Heart left ventricle (tissue), 16 donors: ENCODE measurements at regions not wholly inside any gene's neighbourhood (a gene's known extent, or its start where the extent isn't known, plus 50 kb on each side); places are given as distances from the start of the nearest gene placed in this dataset.

Experiments used
- ATAC-seq, 4 donors: fragments of 200-7000 bp; cut with Tn5 transposase; one replicate each; pipeline ENCODE4 v1.9.1; 2020 to 2022; ENCODE audit warnings: moderate library complexity in 4 of 4, mild to moderate bottlenecking in 3 of 4, moderate number of reproducible peaks in 1 of 4
- DNase-seq, 5 donors: peaks; one replicate each; pipeline ENCODE4 v3.0.0-alpha.2; 2020
- H3K27ac ChIP-seq, 12 donors: fragments of 200-600 bp; sonication (generic) in 4 of 12; one replicate each; pipeline versions ENCODE4 v1.5.0 to v1.8.0; 2016 to 2022; ENCODE audit warnings: mild to moderate bottlenecking in 2 of 12
- H3K27me3 ChIP-seq, 9 donors: fragments of 200-600 bp; sonication (generic) in 2 of 9; one replicate each; pipeline versions ENCODE4 v1.5.1 to v1.8.0; 2016 to 2022; ENCODE audit warnings: mild to moderate bottlenecking in 3 of 9
- H3K36me3 ChIP-seq, 9 donors: fragments of 200-600 bp; sonication (generic) in 2 of 9; one replicate each; pipeline versions ENCODE4 v1.5.0 to v1.8.0; 2018 to 2022; ENCODE audit warnings: mild to moderate bottlenecking in 2 of 9
- H3K4me1 ChIP-seq, 12 donors: fragments of 200-600 bp; sonication (generic) in 4 of 12; one replicate each; pipeline versions ENCODE4 v1.5.0 to v1.8.0; 2016 to 2022; ENCODE audit warnings: mild to moderate bottlenecking in 3 of 12
- H3K4me3 ChIP-seq, 12 donors: fragments of 200-600 bp; sonication (generic) in 4 of 12; one replicate each; pipeline versions ENCODE4 v1.5.0 to v1.8.0; 2017 to 2022; ENCODE audit warnings: mild to moderate bottlenecking in 9 of 12, moderate library complexity in 4 of 12
- H3K9me3 ChIP-seq, 12 donors: fragments of 200-600 bp; sonication (generic) in 4 of 12; one replicate each; pipeline versions ENCODE4 v1.5.0 to v1.8.0; 2016 to 2022; ENCODE audit warnings: mild to moderate bottlenecking in 1 of 12
- POLR2A ChIP-seq, 2 donors: fragments of 450-650 bp; IDR thresholded peaks; one replicate each; pipeline ENCODE4 v1.6.1; 2017; ENCODE audit warnings: antibody characterized with exemption in 2 of 2, mild to moderate bottlenecking in 2 of 2, moderate library complexity in 2 of 2
- WGBS, 4 donors: extraction: QIAGEN DNeasy Blood & Tissue Kit in 2 of 4; methylation state at CpG; one replicate each; pipeline versions ENCODE4 v1.1.5 to v1.1.7; 2013 to 2018; 5-methylcytosine and 5-hydroxymethylcytosine counted together
- intact Hi-C, 10 donors: fragments of 100-400 bp; cut with DNase I; formaldehyde crosslinking; loops; one replicate each; pipeline versions ENCODE4 v1.11.1 to v1.14.2; 2022
- TF ChIP-seq, protein P1 (sequence below), 12 donors: fragments of 200-600 bp; sonication (generic) in 4 of 12; IDR thresholded peaks; one replicate each; pipeline versions ENCODE4 v1.5.0 to v1.8.0; 2018 to 2022; ENCODE audit warnings: antibody characterized with exemption in 12 of 12, mild to moderate bottlenecking in 5 of 12
- donor health status: ischemic (EF 13 %, LVEDD 7.1; RV severe dilation, severe dysfunction).
- donor health status: healthy with polysubstance abuse.
- donor health status: DM: no; HTN: yes; CAD: no.
- donor health status: DM: no; HTN: no; CAD: no.
- donor health status: ischemic (EF 25% LVEDD 6.9; RV normal size, moderate dysfunction).
- donor health status: ischemic (EF 25% LVEDD 5.7; RV mildly dilated, moderate dysfunction).
- donor health status: healthy.
- donor health status: DM: yes; HTN: yes; CAD: no.
- donor health status: ischemic (EF 35%, LVEDD 5.7; RV mildly dilated, moderate dysfunction).
- donor health status: nonischemic (EF 11% LVEDD 7.7; RV severe dilation, severe dysfunction).
- donor health status: DM: yes; HTN: yes; CAD: no.
- donor health status: PGD.
- donor health status: ischemic (EF 29% LVEDD 5.4; RV normal size, mild dysfunction).
- donor health status: nonischemic (EF 23%, LVEDD 6.1; RV moderate dilation, normal function).

DNA sequence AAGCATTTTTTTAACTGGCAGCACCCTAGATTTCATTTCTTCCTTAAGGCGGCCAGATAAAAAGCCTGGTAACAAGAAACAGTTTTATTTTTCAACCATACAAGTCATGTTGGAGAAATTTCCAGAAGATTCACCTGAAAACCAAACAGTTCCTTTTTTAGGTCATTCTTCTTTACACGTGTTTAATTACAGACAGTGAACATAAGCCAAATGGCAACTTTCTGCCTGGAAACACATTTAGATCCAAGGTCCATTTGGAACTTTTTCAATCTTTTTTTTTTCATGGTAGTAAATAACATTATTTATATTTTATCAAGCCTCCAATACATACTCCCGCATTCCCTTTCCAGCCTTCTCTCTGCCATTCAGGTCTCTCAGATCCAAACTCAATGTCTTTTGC lies 886.1 kb upstream of the MIR17HG start:
- H3K27me3 ChIP-seq: no peaks in the 10 kb centered on the region
- no peaks in the 10 kb centered on the region for H3K9me3 ChIP-seq
- intact Hi-C loops: no loop called here
- H3K4me1 ChIP-seq: no peaks in the 10 kb centered on the region
- DNase-seq: no peak
- TF ChIP-seq POLR2A (IDR thresholded peaks at IDR 0.05): no peak
- WGBS, 4 donors: 77 to 89% (median 83%) methylated on average over 3 of the region's 3 CpGs
- no peak for ATAC-seq
- no peak overlapping the region for H3K4me3 ChIP-seq
- no peak overlapping the region for H3K27ac ChIP-seq
- H3K36me3 ChIP-seq: no peaks in the 10 kb centered on the region

DNA sequence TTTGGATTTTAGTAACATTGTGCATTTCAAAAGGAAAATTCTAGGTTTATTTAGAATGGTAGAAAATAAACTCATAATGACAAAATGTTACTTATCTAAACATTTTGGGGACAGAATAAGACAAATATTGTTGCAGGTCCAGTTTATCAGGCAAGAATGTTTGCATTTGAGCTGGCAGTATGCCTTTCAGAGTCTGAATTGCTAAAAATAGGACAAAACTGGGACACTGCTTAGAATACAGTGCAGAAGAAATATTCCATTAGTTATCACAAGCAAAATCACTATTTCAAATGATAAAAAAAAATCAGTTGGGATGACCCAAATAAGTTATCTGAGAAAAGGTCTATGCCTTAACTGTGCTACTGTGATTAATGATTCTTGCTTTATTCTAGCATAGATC lies 870.3 kb upstream of the MIR17HG start:
- intact Hi-C loops: no loop called here
- H3K4me1 ChIP-seq: peaks cover 0 to 8% (median 0%) of the 10 kb centered on the region in 12 donors
- H3K4me3 ChIP-seq: no peak overlapping the region
- no peaks in the 10 kb centered on the region for H3K36me3 ChIP-seq
- DNase-seq (no peak), ATAC-seq (no peak)
- H3K9me3 ChIP-seq: peaks cover 0 to 15% (median 2%) of the 10 kb centered on the region in 12 donors
- no peak overlapping the region for H3K27ac ChIP-seq
- no peaks in the 10 kb centered on the region for H3K27me3 ChIP-seq
- no peak for TF ChIP-seq POLR2A (IDR thresholded peaks at IDR 0.05)
- TF ChIP-seq, protein P1, sequence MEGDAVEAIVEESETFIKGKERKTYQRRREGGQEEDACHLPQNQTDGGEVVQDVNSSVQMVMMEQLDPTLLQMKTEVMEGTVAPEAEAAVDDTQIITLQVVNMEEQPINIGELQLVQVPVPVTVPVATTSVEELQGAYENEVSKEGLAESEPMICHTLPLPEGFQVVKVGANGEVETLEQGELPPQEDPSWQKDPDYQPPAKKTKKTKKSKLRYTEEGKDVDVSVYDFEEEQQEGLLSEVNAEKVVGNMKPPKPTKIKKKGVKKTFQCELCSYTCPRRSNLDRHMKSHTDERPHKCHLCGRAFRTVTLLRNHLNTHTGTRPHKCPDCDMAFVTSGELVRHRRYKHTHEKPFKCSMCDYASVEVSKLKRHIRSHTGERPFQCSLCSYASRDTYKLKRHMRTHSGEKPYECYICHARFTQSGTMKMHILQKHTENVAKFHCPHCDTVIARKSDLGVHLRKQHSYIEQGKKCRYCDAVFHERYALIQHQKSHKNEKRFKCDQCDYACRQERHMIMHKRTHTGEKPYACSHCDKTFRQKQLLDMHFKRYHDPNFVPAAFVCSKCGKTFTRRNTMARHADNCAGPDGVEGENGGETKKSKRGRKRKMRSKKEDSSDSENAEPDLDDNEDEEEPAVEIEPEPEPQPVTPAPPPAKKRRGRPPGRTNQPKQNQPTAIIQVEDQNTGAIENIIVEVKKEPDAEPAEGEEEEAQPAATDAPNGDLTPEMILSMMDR (IDR thresholded peaks at IDR 0.05): no peak

DNA sequence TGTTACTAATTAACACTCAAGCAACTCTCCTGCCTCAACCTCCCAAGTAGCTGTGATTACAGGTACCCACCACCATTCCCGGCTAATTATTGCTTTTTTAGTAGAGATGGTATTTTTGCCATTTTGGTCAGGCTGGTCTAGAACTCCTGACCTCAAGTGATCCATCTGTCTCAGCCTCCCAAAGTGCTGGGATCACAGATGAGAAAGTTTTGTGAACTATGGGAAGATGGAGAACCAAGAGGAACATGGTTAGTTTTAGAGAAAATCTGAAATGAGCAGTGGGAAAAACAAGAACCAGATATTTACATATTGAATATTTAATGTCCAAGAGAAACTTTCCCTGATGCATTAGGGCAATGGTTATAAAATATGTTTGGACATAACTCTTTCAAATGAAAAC lies 863.6 kb upstream of the MIR17HG start:
- 77 to 84% (median 79%) methylated on average over 1 of the region's 1 CpG for WGBS, 4 donors

DNA sequence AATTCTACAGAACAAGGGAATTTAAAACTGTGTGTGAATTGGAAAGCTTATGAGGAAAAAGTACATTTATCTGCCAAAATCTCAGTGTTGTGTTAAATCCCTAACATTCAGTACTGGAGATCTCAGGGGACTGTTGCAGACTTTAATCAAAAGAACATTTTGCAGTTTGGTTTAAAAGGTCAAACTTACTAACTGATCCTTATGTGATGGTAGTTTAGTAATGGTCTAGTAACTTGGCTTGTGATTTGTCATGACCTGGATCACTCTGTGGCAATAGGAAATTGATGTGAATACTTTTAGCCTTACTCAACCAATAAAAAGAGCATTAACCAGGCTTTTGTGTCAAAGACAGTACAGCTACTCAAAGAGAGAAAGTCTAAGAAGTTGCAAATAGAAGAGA lies 862.1 kb upstream of the MIR17HG start:
- intact Hi-C loops: no loop called here
- H3K4me1 ChIP-seq: peaks cover 0 to 4% (median 0%) of the 10 kb centered on the region in 12 donors
- H3K9me3 ChIP-seq: peaks cover 0 to 2% (median 0%) of the 10 kb centered on the region in 12 donors
- H3K4me3 ChIP-seq: no peak overlapping the region
- DNase-seq (no peak), ATAC-seq (peak in 1 of 4 donors; percentile 69)
- TF ChIP-seq POLR2A (IDR thresholded peaks at IDR 0.05): no peak
- TF ChIP-seq, protein P1 (IDR thresholded peaks at IDR 0.05): no peak
- H3K27me3 ChIP-seq: no peaks in the 10 kb centered on the region
- no peak overlapping the region for H3K27ac ChIP-seq
- no peaks in the 10 kb centered on the region for H3K36me3 ChIP-seq

More for the DNA sequence above, 863.6 kb upstream of the MIR17HG start:
- Histone ChIP-seq H3K27ac (no peak overlapping the region), H3K9me3 (peaks cover 0 to 6% (median 0%) of the 10 kb centered on the region in 12 donors), H3K4me3 (no peak overlapping the region), H3K36me3 (no peaks in the 10 kb centered on the region), H3K27me3 (no peaks in the 10 kb centered on the region), H3K4me1 (peaks cover 0 to 4% (median 0%) of the 10 kb centered on the region in 12 donors)
- ATAC-seq (no peak), DNase-seq (no peak)
- intact Hi-C loops: no loop called here
- TF ChIP-seq, protein P1 (IDR thresholded peaks at IDR 0.05): no peak
- no peak for TF ChIP-seq POLR2A (IDR thresholded peaks at IDR 0.05)

DNA sequence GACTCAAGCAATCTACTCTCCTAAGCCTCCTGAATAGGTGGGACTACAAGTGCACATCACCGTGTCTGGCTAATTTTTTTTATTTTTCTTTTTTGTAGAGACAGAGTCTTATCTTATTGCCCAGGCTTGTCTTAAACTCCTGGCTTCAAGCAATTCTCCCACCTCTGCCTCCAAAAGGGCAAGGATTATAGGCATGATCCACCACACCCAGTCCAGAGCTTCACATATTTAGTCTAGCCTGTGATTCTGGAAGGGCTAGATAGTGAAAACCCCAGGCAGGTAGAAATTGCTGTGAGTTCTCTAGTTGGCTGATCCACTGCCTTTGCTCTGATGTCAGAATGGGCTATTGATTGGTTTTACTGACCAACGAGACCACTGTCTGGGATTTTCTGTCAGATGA lies 854.6 kb upstream of the MIR17HG start:
- no peak overlapping the region for H3K4me3 ChIP-seq

More for the DNA sequence above, 854.6 kb upstream of the MIR17HG start:
- no peaks in the 10 kb centered on the region for H3K27me3 ChIP-seq
- WGBS, 4 donors: 79 to 89% (median 83%) methylated on average over 2 of the region's 2 CpGs
- ATAC-seq: no peak
- TF ChIP-seq, protein P1 (IDR thresholded peaks at IDR 0.05): no peak
- TF ChIP-seq POLR2A (IDR thresholded peaks at IDR 0.05): no peak
- H3K9me3 ChIP-seq: peaks cover 0 to 27% (median 16%) of the 10 kb centered on the region in 12 donors
- intact Hi-C loops: no loop called here
- DNase-seq: no peak
- H3K4me1 ChIP-seq: peaks cover 0 to under 1% (median 0%) of the 10 kb centered on the region in 12 donors
- H3K36me3 ChIP-seq: no peaks in the 10 kb centered on the region
- no peak overlapping the region for H3K27ac ChIP-seq
